ENCODE measurements at regions not wholly inside any gene's neighbourhood (a gene's known extent, or its start where the extent isn't known, plus 50 kb on each side); places are given as distances from the start of the nearest gene placed in this dataset.

DNA sequence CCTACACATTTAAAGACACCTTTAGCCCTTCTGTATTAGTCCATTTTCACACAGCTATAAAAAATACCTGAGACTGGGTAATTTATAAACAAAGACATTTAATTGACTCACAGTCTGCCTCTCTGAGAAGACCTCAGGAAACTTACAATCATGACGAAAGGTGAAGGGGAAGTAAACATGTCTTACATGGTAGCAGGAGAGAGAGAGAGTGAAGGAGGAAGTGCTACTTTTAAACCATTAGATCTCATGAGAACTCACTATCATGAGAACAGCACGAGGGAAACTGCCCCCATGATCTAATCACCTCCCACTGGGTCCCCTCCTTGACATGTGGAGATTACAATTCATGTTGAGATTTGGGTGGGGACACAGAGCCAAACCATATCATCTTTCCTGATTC, 946.6 kb downstream of the SLC4A3 start:
- Mint-ChIP-seq H3K27me3 (ENCODE audit: insufficient read depth, unreplicated experiment) (no peaks in the 10 kb centered on the region), H3K36me3 (ENCODE audit: insufficient read depth, unreplicated experiment) (no peaks in the 10 kb centered on the region), H3K9me3 (ENCODE audit: unreplicated experiment) (no peaks in the 10 kb centered on the region), H3K4me1 (ENCODE audit: insufficient read depth, unreplicated experiment) (peaks cover 5% of the 10 kb centered on the region), H3K27ac (ENCODE audit: low read depth, unreplicated experiment) (no peak overlapping the region), H3K4me3 (ENCODE audit: unreplicated experiment) (no peak overlapping the region)
- POLR2A ChIA-PET, result no interaction called here
- CTCF ChIA-PET, result no interaction called here
- intact Hi-C loops (cut with micrococcal nuclease), result no loop called here
- no peak for DNase-seq (ENCODE audit: unreplicated experiment)
- TF ChIP-seq, protein P1, sequence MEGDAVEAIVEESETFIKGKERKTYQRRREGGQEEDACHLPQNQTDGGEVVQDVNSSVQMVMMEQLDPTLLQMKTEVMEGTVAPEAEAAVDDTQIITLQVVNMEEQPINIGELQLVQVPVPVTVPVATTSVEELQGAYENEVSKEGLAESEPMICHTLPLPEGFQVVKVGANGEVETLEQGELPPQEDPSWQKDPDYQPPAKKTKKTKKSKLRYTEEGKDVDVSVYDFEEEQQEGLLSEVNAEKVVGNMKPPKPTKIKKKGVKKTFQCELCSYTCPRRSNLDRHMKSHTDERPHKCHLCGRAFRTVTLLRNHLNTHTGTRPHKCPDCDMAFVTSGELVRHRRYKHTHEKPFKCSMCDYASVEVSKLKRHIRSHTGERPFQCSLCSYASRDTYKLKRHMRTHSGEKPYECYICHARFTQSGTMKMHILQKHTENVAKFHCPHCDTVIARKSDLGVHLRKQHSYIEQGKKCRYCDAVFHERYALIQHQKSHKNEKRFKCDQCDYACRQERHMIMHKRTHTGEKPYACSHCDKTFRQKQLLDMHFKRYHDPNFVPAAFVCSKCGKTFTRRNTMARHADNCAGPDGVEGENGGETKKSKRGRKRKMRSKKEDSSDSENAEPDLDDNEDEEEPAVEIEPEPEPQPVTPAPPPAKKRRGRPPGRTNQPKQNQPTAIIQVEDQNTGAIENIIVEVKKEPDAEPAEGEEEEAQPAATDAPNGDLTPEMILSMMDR (IDR thresholded peaks at IDR 0.05; ENCODE audit: unreplicated experiment), result no peak
- no TSS peak for BruUV-seq (replicated peaks)

DNA sequence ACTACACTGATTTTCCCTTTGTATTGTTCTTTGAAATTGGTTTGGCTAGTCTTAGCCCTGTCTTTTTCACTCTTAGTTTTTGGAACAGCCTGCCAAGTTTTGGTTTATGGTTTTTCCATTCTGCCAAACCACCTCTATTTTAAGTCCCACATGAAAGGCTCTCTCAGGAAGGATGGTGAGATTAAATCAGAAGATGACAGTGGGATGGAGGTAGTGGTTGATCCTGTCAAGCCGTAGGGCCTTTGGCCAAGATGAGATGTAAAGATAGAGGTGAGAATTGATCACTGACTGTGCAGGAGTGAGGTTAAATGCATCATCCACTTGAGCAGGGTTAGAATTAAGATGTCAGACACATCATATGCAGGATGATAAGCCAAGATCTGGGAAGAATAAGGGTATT, 948.5 kb downstream of the SLC4A3 start:
- intact Hi-C loops (cut with micrococcal nuclease), result no loop called here
- no peaks in the 10 kb centered on the region for H3K9me3 Mint-ChIP-seq (ENCODE audit: unreplicated experiment)
- ChIA-PET CTCF (interaction anchor here (0.6 kb wide), 1 partner anchor 573 kb away, joined by 3 read pairs; no protein-coding TSS in a partner anchor), POLR2A (no interaction called here)
- no peak overlapping the region for H3K4me3 Mint-ChIP-seq (ENCODE audit: unreplicated experiment)
- H3K4me1 Mint-ChIP-seq (ENCODE audit: insufficient read depth, unreplicated experiment), result peaks cover 5% of the 10 kb centered on the region
- H3K36me3 Mint-ChIP-seq (ENCODE audit: insufficient read depth, unreplicated experiment), result no peaks in the 10 kb centered on the region
- no peak overlapping the region for H3K27ac Mint-ChIP-seq (ENCODE audit: low read depth, unreplicated experiment)
- TF ChIP-seq, protein P1 (IDR thresholded peaks at IDR 0.05; ENCODE audit: unreplicated experiment), result no peak
- no peaks in the 10 kb centered on the region for H3K27me3 Mint-ChIP-seq (ENCODE audit: insufficient read depth, unreplicated experiment)
- no TSS peak for BruUV-seq (replicated peaks)
- no peak for DNase-seq (ENCODE audit: unreplicated experiment)

DNA sequence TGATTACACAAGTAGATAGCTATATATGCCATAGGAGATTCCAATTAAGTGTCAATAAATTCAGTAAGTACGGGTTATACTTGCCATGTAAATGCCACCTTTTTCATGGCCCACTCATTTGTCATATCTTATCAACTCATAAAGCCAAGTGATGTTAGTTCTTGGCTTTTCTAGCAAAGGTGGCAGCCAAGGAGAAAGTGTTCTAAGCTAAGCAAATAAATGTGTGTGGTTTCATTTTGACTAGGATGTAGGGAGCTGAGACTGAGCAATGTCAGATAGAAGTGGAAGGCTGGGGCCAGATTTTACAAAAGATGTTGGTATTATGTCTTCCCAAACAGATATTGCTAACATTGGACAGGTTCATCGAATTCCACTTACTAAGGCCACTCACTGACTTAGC, 952.0 kb downstream of the SLC4A3 start:
- CTCF ChIA-PET, result interaction anchor here (0.6 kb wide), 1 partner anchor 735 kb away, joined by 3 read pairs; no protein-coding TSS in a partner anchor
- Mint-ChIP-seq H3K27me3 (ENCODE audit: insufficient read depth, unreplicated experiment) (no peaks in the 10 kb centered on the region), H3K27ac (ENCODE audit: low read depth, unreplicated experiment) (no peak overlapping the region), H3K9me3 (ENCODE audit: unreplicated experiment) (no peaks in the 10 kb centered on the region), H3K36me3 (ENCODE audit: insufficient read depth, unreplicated experiment) (no peaks in the 10 kb centered on the region), H3K4me3 (ENCODE audit: unreplicated experiment) (no peak overlapping the region), H3K4me1 (ENCODE audit: insufficient read depth, unreplicated experiment) (no peaks in the 10 kb centered on the region)
- BruUV-seq (replicated peaks), result no TSS peak
- TF ChIP-seq, protein P1 (IDR thresholded peaks at IDR 0.05; ENCODE audit: unreplicated experiment), result no peak
- no peak for DNase-seq (ENCODE audit: unreplicated experiment)
- POLR2A ChIA-PET, result interaction anchor here (0.7 kb wide), 1 partner anchor 1955 kb away, joined by 4 read pairs; no protein-coding TSS in a partner anchor
- intact Hi-C loops (cut with micrococcal nuclease), result no loop called here

DNA sequence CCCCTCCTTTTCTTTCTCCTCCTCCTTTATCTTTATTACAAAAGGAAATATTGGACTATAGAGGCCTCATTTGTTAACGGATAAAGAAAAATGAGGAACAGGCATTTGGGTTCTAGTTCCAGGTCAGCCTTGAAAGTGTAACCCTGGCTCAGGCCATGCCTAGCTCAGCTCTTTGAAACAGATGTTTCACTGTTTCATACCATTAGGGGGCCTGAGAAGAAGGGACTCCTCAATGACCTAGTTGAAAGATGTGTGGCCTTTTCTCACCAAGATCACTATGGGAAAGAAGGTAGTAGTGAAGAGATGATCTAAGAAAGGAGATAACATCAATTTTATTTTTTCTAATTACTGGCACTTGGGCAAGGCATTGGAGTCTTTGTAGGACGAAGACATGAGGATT, 952.7 kb downstream of the SLC4A3 start:
- no peaks in the 10 kb centered on the region for H3K36me3 Mint-ChIP-seq (ENCODE audit: insufficient read depth, unreplicated experiment)
- no TSS peak for BruUV-seq (replicated peaks)
- ChIA-PET CTCF (interaction anchor here (0.6 kb wide), 1 partner anchor 736 kb away, joined by 3 read pairs; no protein-coding TSS in a partner anchor), POLR2A (no interaction called here)
- intact Hi-C loops (cut with micrococcal nuclease), result no loop called here
- TF ChIP-seq, protein P1 (IDR thresholded peaks at IDR 0.05; ENCODE audit: unreplicated experiment), result no peak
- DNase-seq (ENCODE audit: unreplicated experiment), result no peak
- H3K27ac Mint-ChIP-seq (ENCODE audit: low read depth, unreplicated experiment), result no peak overlapping the region
- no peaks in the 10 kb centered on the region for H3K9me3 Mint-ChIP-seq (ENCODE audit: unreplicated experiment)
- H3K4me1 Mint-ChIP-seq (ENCODE audit: insufficient read depth, unreplicated experiment), result no peaks in the 10 kb centered on the region
- no peak overlapping the region for H3K4me3 Mint-ChIP-seq (ENCODE audit: unreplicated experiment)
- no peaks in the 10 kb centered on the region for H3K27me3 Mint-ChIP-seq (ENCODE audit: insufficient read depth, unreplicated experiment)
